Pancreas (tissue), 10 donors: ENCODE measurements at regions not wholly inside any gene's neighbourhood (a gene's known extent, or its start where the extent isn't known, plus 50 kb on each side); places are given as distances from the start of the nearest gene placed in this dataset.

Source experiments
- ATAC-seq, 4 donors: fragments of 200-7000 bp; cut with Tn5 transposase; one replicate each; pipeline versions ENCODE4 v1.8.0 to v1.9.1; 2020; ENCODE audit warnings: mild to moderate bottlenecking in 4 of 4, moderate library complexity in 4 of 4
- DNase-seq, 6 donors: peaks; one replicate each; pipeline ENCODE4 v3.0.0-alpha.2; 2020
- FAIRE-seq: peaks from 2 replicates; lab custom pipeline; 2012; peaks lifted over from hg19 to GRCh38; lab: Jason Lieb, UNC
- H3K27ac ChIP-seq, 4 donors: fragments of 200-600 bp; sonication (generic); 1 replicate in 3 of 4; 2 replicates in 1 of 4; pipeline versions ENCODE4 v1.5.0 to v1.8.0; 2020
- H3K27me3 ChIP-seq, 4 donors: fragments of 200-600 bp; one replicate each; pipeline ENCODE4 v1.8.0; 2021
- H3K36me3 ChIP-seq, 3 donors: fragments of 200-600 bp; sonication (generic) in 1 of 3; one replicate each; pipeline versions ENCODE4 v1.5.0 to v1.8.0; 2020 to 2021
- H3K4me1 ChIP-seq, 3 donors: fragments of 200-600 bp; one replicate each; pipeline ENCODE4 v1.8.0; 2021
- H3K4me3 ChIP-seq, 4 donors: fragments of 200-600 bp; sonication (generic) in 2 of 4; one replicate each; pipeline versions ENCODE4 v1.5.0 to v1.8.0; 2020 to 2021
- H3K9me3 ChIP-seq, 4 donors: fragments of 200-600 bp; one replicate each; pipeline ENCODE4 v1.8.0; 2021
- WGBS, 2 donors: extraction: QIAGEN DNeasy Blood & Tissue Kit; methylation state at CpG; one replicate each; pipeline ENCODE4 v1.1.7; 2013; 5-methylcytosine and 5-hydroxymethylcytosine counted together
- intact Hi-C, 3 donors: fragments of 100-400 bp; cut with DNase I; formaldehyde crosslinking; loops; one replicate each; pipeline versions ENCODE4 v1.11.1 to v1.14.2; 2022
- TF ChIP-seq, protein P1 (sequence below), 4 donors: fragments of 200-600 bp; sonication (generic) in 3 of 4; IDR thresholded peaks; one replicate each; pipeline versions ENCODE4 v1.5.0 to v1.8.0; 2021; ENCODE audit warnings: antibody characterized with exemption in 4 of 4
- donor health status: healthy with polysubstance abuse.
- donor health status: DM: no; HTN: no; CAD: no; lungs with moderate emphysema.
- donor health status: DM: no; HTN: no; CAD: no.
- donor health status: control.
- donor health status: control.
- donor health status: Bipolar disorder and iron deficiency.
- donor health status: DM: yes; HTN: yes; CAD: no.
- donor health status: DM: no; HTN: no; CAD: no.
- donor health status: DM: no; HTN: no; CAD: no.
- donor health status: DM: yes; HTN: yes; CAD: no.

- no peaks in the 10 kb centered on the region for H3K9me3 ChIP-seq
- TF ChIP-seq, protein P1, sequence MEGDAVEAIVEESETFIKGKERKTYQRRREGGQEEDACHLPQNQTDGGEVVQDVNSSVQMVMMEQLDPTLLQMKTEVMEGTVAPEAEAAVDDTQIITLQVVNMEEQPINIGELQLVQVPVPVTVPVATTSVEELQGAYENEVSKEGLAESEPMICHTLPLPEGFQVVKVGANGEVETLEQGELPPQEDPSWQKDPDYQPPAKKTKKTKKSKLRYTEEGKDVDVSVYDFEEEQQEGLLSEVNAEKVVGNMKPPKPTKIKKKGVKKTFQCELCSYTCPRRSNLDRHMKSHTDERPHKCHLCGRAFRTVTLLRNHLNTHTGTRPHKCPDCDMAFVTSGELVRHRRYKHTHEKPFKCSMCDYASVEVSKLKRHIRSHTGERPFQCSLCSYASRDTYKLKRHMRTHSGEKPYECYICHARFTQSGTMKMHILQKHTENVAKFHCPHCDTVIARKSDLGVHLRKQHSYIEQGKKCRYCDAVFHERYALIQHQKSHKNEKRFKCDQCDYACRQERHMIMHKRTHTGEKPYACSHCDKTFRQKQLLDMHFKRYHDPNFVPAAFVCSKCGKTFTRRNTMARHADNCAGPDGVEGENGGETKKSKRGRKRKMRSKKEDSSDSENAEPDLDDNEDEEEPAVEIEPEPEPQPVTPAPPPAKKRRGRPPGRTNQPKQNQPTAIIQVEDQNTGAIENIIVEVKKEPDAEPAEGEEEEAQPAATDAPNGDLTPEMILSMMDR (IDR thresholded peaks at IDR 0.05), result no peak
- 55 to 85% methylated on average over 2 of the region's 2 CpGs for WGBS, 2 donors
- no peak overlapping the region for H3K27ac ChIP-seq
- DNase-seq, result no peak
- no peaks in the 10 kb centered on the region for H3K36me3 ChIP-seq
- no peak overlapping the region for H3K4me3 ChIP-seq
- FAIRE-seq, result no peak
- H3K4me1 ChIP-seq, result no peaks in the 10 kb centered on the region
- no peak for ATAC-seq
- intact Hi-C loops, result no loop called here
- peaks cover 0 to 6% (median 0%) of the 10 kb centered on the region in 4 donors for H3K27me3 ChIP-seq
These were observed 54.0 kb upstream of the TMLHE start for GRCh38 chrX:155666741-155667140.
